ENCODE measurements at regions not wholly inside any gene's neighbourhood (a gene's known extent, or its start where the extent isn't known, plus 50 kb on each side); places are given as distances from the start of the nearest gene placed in this dataset.
A peak's percentile ranks its signal among the peaks of the same experiment; 100 is the strongest.

- H3K27me3 ChIP-seq (ENCODE audit: control insufficient read depth, insufficient read depth, low read length): no peaks in the 10 kb centered on the region
- no peaks in the 10 kb centered on the region for H3K36me3 ChIP-seq (ENCODE audit: control insufficient read depth, insufficient read depth, low read length)
- no peak for DNase-seq (ENCODE audit: low read depth in 4 of 6, low spot score in 6 of 6)
- WGBS (ENCODE audit: insufficient coverage): no CpG with 5 or more reads among the region's 3 CpGs
- H3K4me3 ChIP-seq (ENCODE audit: low read depth, low read length): no peak overlapping the region
- peaks cover 17% of the 10 kb centered on the region for H3K4me1 ChIP-seq (ENCODE audit: control insufficient read depth, insufficient read depth, low read length)
- H3K27ac ChIP-seq (ENCODE audit: low read depth, low read length): no peak overlapping the region
- H3K9me3 ChIP-seq (ENCODE audit: control insufficient read depth, insufficient read depth, low read length): no peaks in the 10 kb centered on the region
These were observed 582.9 kb upstream of the PPP2R3A start for GRCh38 chr3:135382621-135383020.

GRCh38 chr3:135383301-135383700 is 582.2 kb upstream of the PPP2R3A start:
- Histone ChIP-seq H3K27ac (ENCODE audit: low read depth, low read length) (no peak overlapping the region), H3K36me3 (ENCODE audit: control insufficient read depth, insufficient read depth, low read length) (no peaks in the 10 kb centered on the region), H3K27me3 (ENCODE audit: control insufficient read depth, insufficient read depth, low read length) (no peaks in the 10 kb centered on the region), H3K9me3 (ENCODE audit: control insufficient read depth, insufficient read depth, low read length) (no peaks in the 10 kb centered on the region), H3K4me3 (ENCODE audit: low read depth, low read length) (no peak overlapping the region), H3K4me1 (ENCODE audit: control insufficient read depth, insufficient read depth, low read length) (peaks cover 17% of the 10 kb centered on the region)
- peak in 3 of 6 donors; percentile 19 to 88 (median 47) for DNase-seq (ENCODE audit: low read depth in 4 of 6, low spot score in 6 of 6)
- 0% methylated on average over 2 of the region's 6 CpGs for WGBS (ENCODE audit: insufficient coverage)

GRCh38 chr3:135392151-135392550 is 573.4 kb upstream of the PPP2R3A start:
- WGBS (ENCODE audit: insufficient coverage): 92% methylated on average over 2 of the region's 4 CpGs
- no peak for DNase-seq (ENCODE audit: low read depth in 4 of 6, low spot score in 6 of 6)
- Histone ChIP-seq H3K27me3 (ENCODE audit: control insufficient read depth, insufficient read depth, low read length) (no peaks in the 10 kb centered on the region), H3K4me1 (ENCODE audit: control insufficient read depth, insufficient read depth, low read length) (no peaks in the 10 kb centered on the region), H3K4me3 (ENCODE audit: low read depth, low read length) (no peak overlapping the region), H3K36me3 (ENCODE audit: control insufficient read depth, insufficient read depth, low read length) (no peaks in the 10 kb centered on the region), H3K27ac (ENCODE audit: low read depth, low read length) (no peak overlapping the region), H3K9me3 (ENCODE audit: control insufficient read depth, insufficient read depth, low read length) (peaks cover 10% of the 10 kb centered on the region)

- no peak overlapping the region for H3K27ac ChIP-seq (ENCODE audit: low read depth, low read length)
- no peaks in the 10 kb centered on the region for H3K4me1 ChIP-seq (ENCODE audit: control insufficient read depth, insufficient read depth, low read length)
- H3K27me3 ChIP-seq (ENCODE audit: control insufficient read depth, insufficient read depth, low read length): no peaks in the 10 kb centered on the region
- no peak for DNase-seq (ENCODE audit: low read depth in 4 of 6, low spot score in 6 of 6)
- H3K36me3 ChIP-seq (ENCODE audit: control insufficient read depth, insufficient read depth, low read length): no peaks in the 10 kb centered on the region
- H3K4me3 ChIP-seq (ENCODE audit: low read depth, low read length): no peak overlapping the region
- WGBS (ENCODE audit: insufficient coverage): no CpG with 5 or more reads among the region's 3 CpGs
- peaks cover 10% of the 10 kb centered on the region for H3K9me3 ChIP-seq (ENCODE audit: control insufficient read depth, insufficient read depth, low read length)
These were observed 572.4 kb upstream of the PPP2R3A start for GRCh38 chr3:135393159-135393558.

GRCh38 chr3:135393898-135394525 is 571.5 kb upstream of the PPP2R3A start:
- no peaks in the 10 kb centered on the region for H3K27me3 ChIP-seq (ENCODE audit: control insufficient read depth, insufficient read depth, low read length)
- 48% methylated on average over 4 of the region's 4 CpGs for WGBS (ENCODE audit: insufficient coverage)
- H3K4me3 ChIP-seq (ENCODE audit: low read depth, low read length): no peak overlapping the region
- H3K4me1 ChIP-seq (ENCODE audit: control insufficient read depth, insufficient read depth, low read length): no peaks in the 10 kb centered on the region
- peaks cover 10% of the 10 kb centered on the region for H3K9me3 ChIP-seq (ENCODE audit: control insufficient read depth, insufficient read depth, low read length)
- DNase-seq (ENCODE audit: low read depth in 4 of 6, low spot score in 6 of 6): no peak
- H3K36me3 ChIP-seq (ENCODE audit: control insufficient read depth, insufficient read depth, low read length): no peaks in the 10 kb centered on the region
- H3K27ac ChIP-seq (ENCODE audit: low read depth, low read length): no peak overlapping the region

GRCh38 chr3:135412475-135412874 is 553.1 kb upstream of the PPP2R3A start:
- WGBS (ENCODE audit: insufficient coverage): 78% methylated on average over 2 of the region's 2 CpGs
- Histone ChIP-seq H3K4me3 (ENCODE audit: low read depth, low read length) (no peak overlapping the region), H3K9me3 (ENCODE audit: control insufficient read depth, insufficient read depth, low read length) (no peaks in the 10 kb centered on the region), H3K27me3 (ENCODE audit: control insufficient read depth, insufficient read depth, low read length) (no peaks in the 10 kb centered on the region), H3K27ac (ENCODE audit: low read depth, low read length) (no peak overlapping the region), H3K4me1 (ENCODE audit: control insufficient read depth, insufficient read depth, low read length) (no peaks in the 10 kb centered on the region), H3K36me3 (ENCODE audit: control insufficient read depth, insufficient read depth, low read length) (no peaks in the 10 kb centered on the region)
- DNase-seq (ENCODE audit: low read depth in 4 of 6, low spot score in 6 of 6): no peak

- no peak overlapping the region for H3K27ac ChIP-seq (ENCODE audit: low read depth, low read length)
- no peaks in the 10 kb centered on the region for H3K4me1 ChIP-seq (ENCODE audit: control insufficient read depth, insufficient read depth, low read length)
- WGBS (ENCODE audit: insufficient coverage): 100% methylated on average over 2 of the region's 2 CpGs
- no peaks in the 10 kb centered on the region for H3K27me3 ChIP-seq (ENCODE audit: control insufficient read depth, insufficient read depth, low read length)
- H3K4me3 ChIP-seq (ENCODE audit: low read depth, low read length): no peak overlapping the region
- no peaks in the 10 kb centered on the region for H3K36me3 ChIP-seq (ENCODE audit: control insufficient read depth, insufficient read depth, low read length)
- H3K9me3 ChIP-seq (ENCODE audit: control insufficient read depth, insufficient read depth, low read length): no peaks in the 10 kb centered on the region
- no peak for DNase-seq (ENCODE audit: low read depth in 4 of 6, low spot score in 6 of 6)
These were observed 549.3 kb upstream of the PPP2R3A start for GRCh38 chr3:135416182-135416581.

GRCh38 chr3:135419155-135419554 is 546.4 kb upstream of the PPP2R3A start:
- WGBS (ENCODE audit: insufficient coverage): no CpG with 5 or more reads among the region's 2 CpGs
- no peaks in the 10 kb centered on the region for H3K4me1 ChIP-seq (ENCODE audit: control insufficient read depth, insufficient read depth, low read length)

GRCh38 chr3:135426508-135426907 is 539.0 kb upstream of the PPP2R3A start:
- no peak overlapping the region for H3K4me3 ChIP-seq (ENCODE audit: low read depth, low read length)
- no peaks in the 10 kb centered on the region for H3K36me3 ChIP-seq (ENCODE audit: control insufficient read depth, insufficient read depth, low read length)
- 80% methylated on average over 1 of the region's 2 CpGs for WGBS (ENCODE audit: insufficient coverage)
- H3K27ac ChIP-seq (ENCODE audit: low read depth, low read length): no peak overlapping the region
- H3K27me3 ChIP-seq (ENCODE audit: control insufficient read depth, insufficient read depth, low read length): no peaks in the 10 kb centered on the region
- H3K9me3 ChIP-seq (ENCODE audit: control insufficient read depth, insufficient read depth, low read length): no peaks in the 10 kb centered on the region
- no peaks in the 10 kb centered on the region for H3K4me1 ChIP-seq (ENCODE audit: control insufficient read depth, insufficient read depth, low read length)
- DNase-seq (ENCODE audit: low read depth in 4 of 6, low spot score in 6 of 6): no peak

More at GRCh38 chr3:135419155-135419554, 546.4 kb upstream of the PPP2R3A start:
- Histone ChIP-seq H3K36me3 (ENCODE audit: control insufficient read depth, insufficient read depth, low read length) (no peaks in the 10 kb centered on the region), H3K27me3 (ENCODE audit: control insufficient read depth, insufficient read depth, low read length) (no peaks in the 10 kb centered on the region), H3K9me3 (ENCODE audit: control insufficient read depth, insufficient read depth, low read length) (no peaks in the 10 kb centered on the region), H3K4me3 (ENCODE audit: low read depth, low read length) (no peak overlapping the region), H3K27ac (ENCODE audit: low read depth, low read length) (no peak overlapping the region)
- no peak for DNase-seq (ENCODE audit: low read depth in 4 of 6, low spot score in 6 of 6)

GRCh38 chr3:135432402-135432801 is 533.1 kb upstream of the PPP2R3A start:
- no CpG with 5 or more reads among the region's 2 CpGs for WGBS (ENCODE audit: insufficient coverage)
- no peak overlapping the region for H3K4me3 ChIP-seq (ENCODE audit: low read depth, low read length)
- no peaks in the 10 kb centered on the region for H3K27me3 ChIP-seq (ENCODE audit: control insufficient read depth, insufficient read depth, low read length)
- no peaks in the 10 kb centered on the region for H3K9me3 ChIP-seq (ENCODE audit: control insufficient read depth, insufficient read depth, low read length)
- no peak overlapping the region for H3K27ac ChIP-seq (ENCODE audit: low read depth, low read length)
- no peak for DNase-seq (ENCODE audit: low read depth in 4 of 6, low spot score in 6 of 6)
- H3K4me1 ChIP-seq (ENCODE audit: control insufficient read depth, insufficient read depth, low read length): no peaks in the 10 kb centered on the region
- H3K36me3 ChIP-seq (ENCODE audit: control insufficient read depth, insufficient read depth, low read length): no peaks in the 10 kb centered on the region

Measured in spinal cord (tissue), 9 donors.